ENCODE measurements at regions not wholly inside any gene's neighbourhood (a gene's known extent, or its start where the extent isn't known, plus 50 kb on each side); places are given as distances from the start of the nearest gene placed in this dataset.

- H3K36me3 ChIP-seq (ENCODE audit: control insufficient read depth, insufficient read depth, low read length) = no peaks in the 10 kb centered on the region
- H3K27ac ChIP-seq (ENCODE audit: low read length) = no peak overlapping the region
- no peaks in the 10 kb centered on the region for H3K27me3 ChIP-seq (ENCODE audit: control insufficient read depth, insufficient read depth, low read length)
- WGBS (ENCODE audit: insufficient coverage) = 94% methylated on average over 39 of the region's 39 CpGs
- no peak overlapping the region for H3K4me3 ChIP-seq (ENCODE audit: low read length)
- no peaks in the 10 kb centered on the region for H3K4me1 ChIP-seq (ENCODE audit: control insufficient read depth, insufficient read depth, low read length)
- no peaks in the 10 kb centered on the region for H3K9me3 ChIP-seq (replicated peaks; ENCODE audit: control insufficient read depth, low read depth, low read length)
- DNase-seq = no peak
Observed at GRCh38 chr2:81481242-81481993, 1176.9 kb upstream of the LRRTM1 start.

- WGBS (ENCODE audit: insufficient coverage) = 95% methylated on average over 29 of the region's 29 CpGs
Observed at GRCh38 chr2:81467096-81467495, 1162.5 kb upstream of the LRRTM1 start.

GRCh38 chr2:81462420-81462819 is 1157.9 kb upstream of the LRRTM1 start:
- peaks cover 3% of the 10 kb centered on the region for H3K9me3 ChIP-seq (replicated peaks; ENCODE audit: control insufficient read depth, low read depth, low read length)
- H3K27me3 ChIP-seq (ENCODE audit: control insufficient read depth, insufficient read depth, low read length) = no peaks in the 10 kb centered on the region
- no peaks in the 10 kb centered on the region for H3K4me1 ChIP-seq (ENCODE audit: control insufficient read depth, insufficient read depth, low read length)
- no peak overlapping the region for H3K27ac ChIP-seq (ENCODE audit: low read length)
- no peak overlapping the region for H3K4me3 ChIP-seq (ENCODE audit: low read length)
- no peak for DNase-seq
- WGBS (ENCODE audit: insufficient coverage) = no CpG with 5 or more reads among the region's 2 CpGs
- no peaks in the 10 kb centered on the region for H3K36me3 ChIP-seq (ENCODE audit: control insufficient read depth, insufficient read depth, low read length)

More at GRCh38 chr2:81467096-81467495, 1162.5 kb upstream of the LRRTM1 start:
- H3K4me3 ChIP-seq (ENCODE audit: low read length) = no peak overlapping the region
- no peaks in the 10 kb centered on the region for H3K27me3 ChIP-seq (ENCODE audit: control insufficient read depth, insufficient read depth, low read length)
- H3K27ac ChIP-seq (ENCODE audit: low read length) = no peak overlapping the region
- no peaks in the 10 kb centered on the region for H3K36me3 ChIP-seq (ENCODE audit: control insufficient read depth, insufficient read depth, low read length)
- peaks cover 3% of the 10 kb centered on the region for H3K9me3 ChIP-seq (replicated peaks; ENCODE audit: control insufficient read depth, low read depth, low read length)
- no peak for DNase-seq
- no peaks in the 10 kb centered on the region for H3K4me1 ChIP-seq (ENCODE audit: control insufficient read depth, insufficient read depth, low read length)

- Histone ChIP-seq H3K4me1 (ENCODE audit: control insufficient read depth, insufficient read depth, low read length) (no peaks in the 10 kb centered on the region), H3K4me3 (ENCODE audit: low read length) (no peak overlapping the region), H3K27me3 (ENCODE audit: control insufficient read depth, insufficient read depth, low read length) (no peaks in the 10 kb centered on the region), H3K27ac (ENCODE audit: low read length) (no peak overlapping the region), H3K9me3 (replicated peaks; ENCODE audit: control insufficient read depth, low read depth, low read length) (no peaks in the 10 kb centered on the region), H3K36me3 (ENCODE audit: control insufficient read depth, insufficient read depth, low read length) (no peaks in the 10 kb centered on the region)
- WGBS (ENCODE audit: insufficient coverage) = 40% methylated on average over 1 of the region's 1 CpG
- no peak for DNase-seq
Observed at GRCh38 chr2:81445176-81445575, 1140.6 kb upstream of the LRRTM1 start.

- 83% methylated on average over 1 of the region's 4 CpGs for WGBS (ENCODE audit: insufficient coverage)
- H3K9me3 ChIP-seq (replicated peaks; ENCODE audit: control insufficient read depth, low read depth, low read length) = no peaks in the 10 kb centered on the region
- no peaks in the 10 kb centered on the region for H3K36me3 ChIP-seq (ENCODE audit: control insufficient read depth, insufficient read depth, low read length)
- DNase-seq = no peak
- H3K27me3 ChIP-seq (ENCODE audit: control insufficient read depth, insufficient read depth, low read length) = no peaks in the 10 kb centered on the region
- H3K27ac ChIP-seq (ENCODE audit: low read length) = no peak overlapping the region
- H3K4me1 ChIP-seq (ENCODE audit: control insufficient read depth, insufficient read depth, low read length) = no peaks in the 10 kb centered on the region
- no peak overlapping the region for H3K4me3 ChIP-seq (ENCODE audit: low read length)
Observed at GRCh38 chr2:81437456-81438000, 1133.0 kb upstream of the LRRTM1 start.

- no peaks in the 10 kb centered on the region for H3K9me3 ChIP-seq (replicated peaks; ENCODE audit: control insufficient read depth, low read depth, low read length)
- H3K36me3 ChIP-seq (ENCODE audit: control insufficient read depth, insufficient read depth, low read length) = no peaks in the 10 kb centered on the region
- 89% methylated on average over 3 of the region's 6 CpGs for WGBS (ENCODE audit: insufficient coverage)
- no peaks in the 10 kb centered on the region for H3K4me1 ChIP-seq (ENCODE audit: control insufficient read depth, insufficient read depth, low read length)
- H3K27ac ChIP-seq (ENCODE audit: low read length) = no peak overlapping the region
- H3K4me3 ChIP-seq (ENCODE audit: low read length) = no peak overlapping the region
- H3K27me3 ChIP-seq (ENCODE audit: control insufficient read depth, insufficient read depth, low read length) = no peaks in the 10 kb centered on the region
- DNase-seq = no peak
Observed at GRCh38 chr2:81436256-81436655, 1131.7 kb upstream of the LRRTM1 start.

GRCh38 chr2:81412681-81413080 is 1108.1 kb upstream of the LRRTM1 start:
- DNase-seq = no peak
- Histone ChIP-seq H3K27me3 (ENCODE audit: control insufficient read depth, insufficient read depth, low read length) (no peaks in the 10 kb centered on the region), H3K4me3 (ENCODE audit: low read length) (no peak overlapping the region), H3K4me1 (ENCODE audit: control insufficient read depth, insufficient read depth, low read length) (no peaks in the 10 kb centered on the region), H3K27ac (ENCODE audit: low read length) (no peak overlapping the region), H3K9me3 (replicated peaks; ENCODE audit: control insufficient read depth, low read depth, low read length) (no peaks in the 10 kb centered on the region), H3K36me3 (ENCODE audit: control insufficient read depth, insufficient read depth, low read length) (no peaks in the 10 kb centered on the region)
- 82% methylated on average over 2 of the region's 3 CpGs for WGBS (ENCODE audit: insufficient coverage)

GRCh38 chr2:81403508-81403907 is 1099.0 kb upstream of the LRRTM1 start:
- Histone ChIP-seq H3K27ac (ENCODE audit: low read length) (no peak overlapping the region), H3K4me3 (ENCODE audit: low read length) (no peak overlapping the region), H3K9me3 (replicated peaks; ENCODE audit: control insufficient read depth, low read depth, low read length) (no peaks in the 10 kb centered on the region), H3K36me3 (ENCODE audit: control insufficient read depth, insufficient read depth, low read length) (no peaks in the 10 kb centered on the region), H3K27me3 (ENCODE audit: control insufficient read depth, insufficient read depth, low read length) (no peaks in the 10 kb centered on the region), H3K4me1 (ENCODE audit: control insufficient read depth, insufficient read depth, low read length) (no peaks in the 10 kb centered on the region)
- no peak for DNase-seq
- no CpG with 5 or more reads among the region's 2 CpGs for WGBS (ENCODE audit: insufficient coverage)

- 96% methylated on average over 2 of the region's 4 CpGs for whole genome bisulfite sequencing (ENCODE audit: insufficient coverage)
- H3K4me1 ChIP-seq (ENCODE audit: control insufficient read depth, insufficient read depth, low read length) = no peaks in the 10 kb centered on the region
Observed at GRCh38 chr2:81396417-81397019, 1092.0 kb upstream of the LRRTM1 start.

GRCh38 chr2:81395746-81396145 is 1091.2 kb upstream of the LRRTM1 start:
- no peak for DNase-seq
- Histone ChIP-seq H3K36me3 (ENCODE audit: control insufficient read depth, insufficient read depth, low read length) (no peaks in the 10 kb centered on the region), H3K4me1 (ENCODE audit: control insufficient read depth, insufficient read depth, low read length) (no peaks in the 10 kb centered on the region), H3K4me3 (ENCODE audit: low read length) (no peak overlapping the region), H3K27me3 (ENCODE audit: control insufficient read depth, insufficient read depth, low read length) (no peaks in the 10 kb centered on the region), H3K27ac (ENCODE audit: low read length) (no peak overlapping the region), H3K9me3 (replicated peaks; ENCODE audit: control insufficient read depth, low read depth, low read length) (no peaks in the 10 kb centered on the region)
- WGBS (ENCODE audit: insufficient coverage) = no CpG with 5 or more reads among the region's 2 CpGs

More at GRCh38 chr2:81396417-81397019, 1092.0 kb upstream of the LRRTM1 start:
- H3K9me3 ChIP-seq (replicated peaks; ENCODE audit: control insufficient read depth, low read depth, low read length) = no peaks in the 10 kb centered on the region
- DNase-seq = no peak
- no peaks in the 10 kb centered on the region for H3K27me3 ChIP-seq (ENCODE audit: control insufficient read depth, insufficient read depth, low read length)
- H3K4me3 ChIP-seq (ENCODE audit: low read length) = no peak overlapping the region
- no peaks in the 10 kb centered on the region for H3K36me3 ChIP-seq (ENCODE audit: control insufficient read depth, insufficient read depth, low read length)
- no peak overlapping the region for H3K27ac ChIP-seq (ENCODE audit: low read length)
